ENCODE measurements at regions not wholly inside any gene's neighbourhood (a gene's known extent, or its start where the extent isn't known, plus 50 kb on each side); places are given as distances from the start of the nearest gene placed in this dataset.

GRCh38 chr2:215536510-215536909 lies 100.6 kb upstream of the FN1 start:
- TF ChIP-seq EZH2 (IDR thresholded peaks at IDR 0.05; ENCODE audit: low read length, unreplicated experiment): no peak
- no peak for TF ChIP-seq CTCF (conservative IDR thresholded peaks at IDR 0.05; ENCODE audit: low read depth, low read length)
